Karpas-422 (cell line): ENCODE measurements at regions not wholly inside any gene's neighbourhood (a gene's known extent, or its start where the extent isn't known, plus 50 kb on each side); places are given as distances from the start of the nearest gene placed in this dataset.
"Not testable (repeated sequence)": the region's sequence is repeated elsewhere in the genome, so short reads cannot be mapped to it uniquely, and the experiment has no call there.

Experiments
- DNase-seq: peaks from one replicate; pipeline ENCODE4 v3.0.0-alpha.2; 2015
- H2AFZ ChIP-seq: fragments of 200-600 bp; sonication (generic); 2 replicates; pipeline ENCODE4 v1.6.1; 2014; ENCODE audit warnings: antibody characterized with exemption, low read length, mixed read lengths
- H3K27ac ChIP-seq: fragments of 200-600 bp; sonication (generic); 2 replicates; pipeline ENCODE4 v1.5.1; 2014; ENCODE audit warnings: mild to moderate bottlenecking, low read length, moderate library complexity
- H3K27me3 ChIP-seq: fragments of 200-600 bp; sonication (generic); 2 replicates; pipeline ENCODE4 v1.6.1; 2014; ENCODE audit warnings: low read length, mixed read lengths
- H3K36me3 ChIP-seq: fragments of 200-600 bp; sonication (generic); 2 replicates; pipeline ENCODE4 v1.6.1; 2014; ENCODE audit warnings: low read length, mixed read lengths; ENCODE audit not compliant: insufficient read depth
- H3K4me1 ChIP-seq: fragments of 200-600 bp; sonication (generic); 2 replicates; pipeline ENCODE4 v1.6.1; 2014; ENCODE audit warnings: mild to moderate bottlenecking, low read length, mixed read lengths
- H3K4me2 ChIP-seq: fragments of 200-600 bp; sonication (generic); 2 replicates; pipeline ENCODE4 v1.6.1; 2014; ENCODE audit warnings: low read length, low read depth, mild to moderate bottlenecking; ENCODE audit not compliant: poor library complexity, severe bottlenecking
- H3K4me3 ChIP-seq: fragments of 200-600 bp; sonication (generic); 2 replicates; pipeline ENCODE4 v1.5.1; 2014; ENCODE audit warnings: mild to moderate bottlenecking, antibody characterized with exemption, low read length, mixed read lengths
- H3K79me2 ChIP-seq: fragments of 200-600 bp; sonication (generic); 2 replicates; pipeline ENCODE4 v1.6.1; 2014; ENCODE audit warnings: mild to moderate bottlenecking, low read length, mixed read lengths
- H3K9ac ChIP-seq: fragments of 200-600 bp; sonication (generic); 2 replicates; pipeline ENCODE4 v1.6.0; 2014; ENCODE audit warnings: low read length
- H3K9me2 ChIP-seq: fragments of 200-600 bp; sonication (generic), shearing (Covaris generic); replicated peaks from 2 replicates; pipeline ENCODE4 v1.6.0; 2014; ENCODE audit warnings: mild to moderate bottlenecking, low read length, moderate library complexity; ENCODE audit not compliant: insufficient read depth
- H3K9me3 ChIP-seq: fragments of 300-700, 200-600 bp; sonication (generic); 2 replicates; pipeline ENCODE4 v1.6.1; 2014; ENCODE audit warnings: low read length, mixed read lengths
- H4K20me1 ChIP-seq: fragments of 200-600 bp; sonication (generic); 2 replicates; pipeline ENCODE4 v1.6.1; 2014; ENCODE audit warnings: mild to moderate bottlenecking, antibody characterized with exemption, low read length, low read depth; ENCODE audit not compliant: insufficient read depth

GRCh38 chr3:198157231-198157868 is 197.3 kb downstream of the LMLN start:
- not testable (repeated sequence) for H3K4me2 ChIP-seq, H3K4me3 ChIP-seq, H3K9me2 ChIP-seq, H3K36me3 ChIP-seq, DNase-seq, H3K27me3 ChIP-seq, H2AFZ ChIP-seq, H3K9ac ChIP-seq, H3K79me2 ChIP-seq, H3K9me3 ChIP-seq, H3K4me1 ChIP-seq, H3K27ac ChIP-seq, H4K20me1 ChIP-seq

- not testable (repeated sequence) for H3K36me3 ChIP-seq, H3K9me3 ChIP-seq, H3K4me1 ChIP-seq, H3K27ac ChIP-seq, H3K4me2 ChIP-seq, H2AFZ ChIP-seq, H4K20me1 ChIP-seq, H3K9ac ChIP-seq, H3K79me2 ChIP-seq, H3K4me3 ChIP-seq, H3K27me3 ChIP-seq, DNase-seq, H3K9me2 ChIP-seq
Observed at GRCh38 chr3:198158007-198158406, 198.0 kb downstream of the LMLN start.

- 0 out of 2 replicates have a peak overlapping the region, but pooled peaks have one; percentile 48 for H2AFZ ChIP-seq
- H3K79me2 ChIP-seq = not testable (repeated sequence)
Observed at GRCh38 chr3:198167339-198168039, 207.5 kb downstream of the LMLN start.

GRCh38 chr3:198170781-198171180 is 210.8 kb downstream of the LMLN start:
- not testable (repeated sequence) for H3K4me2 ChIP-seq, H3K9ac ChIP-seq, H3K4me1 ChIP-seq, H2AFZ ChIP-seq, H3K9me3 ChIP-seq, H3K9me2 ChIP-seq, H3K36me3 ChIP-seq, H3K27me3 ChIP-seq, H3K4me3 ChIP-seq, H4K20me1 ChIP-seq, H3K79me2 ChIP-seq, H3K27ac ChIP-seq
- peak; percentile 14 for DNase-seq

More at GRCh38 chr3:198167339-198168039, 207.5 kb downstream of the LMLN start:
- H3K4me3 ChIP-seq, H4K20me1 ChIP-seq, H3K36me3 ChIP-seq, H3K9me2 ChIP-seq, H3K9me3 ChIP-seq, H3K4me1 ChIP-seq, H3K9ac ChIP-seq, H3K4me2 ChIP-seq, H3K27ac ChIP-seq, H3K27me3 ChIP-seq: not testable (repeated sequence)
- peak; percentile 68 for DNase-seq

GRCh38 chr3:198173080-198173479 is 213.1 kb downstream of the LMLN start:
- H3K27ac ChIP-seq, H2AFZ ChIP-seq, H3K9me3 ChIP-seq, DNase-seq, H3K27me3 ChIP-seq, H3K79me2 ChIP-seq, H3K4me1 ChIP-seq, H4K20me1 ChIP-seq, H3K4me3 ChIP-seq, H3K36me3 ChIP-seq, H3K9me2 ChIP-seq, H3K4me2 ChIP-seq, H3K9ac ChIP-seq: not testable (repeated sequence)

GRCh38 chr3:198173929-198174574 is 214.0 kb downstream of the LMLN start:
- H3K4me3 ChIP-seq, H3K36me3 ChIP-seq, H2AFZ ChIP-seq, H3K9ac ChIP-seq, H3K79me2 ChIP-seq, H3K9me3 ChIP-seq, H3K4me1 ChIP-seq, H3K4me2 ChIP-seq, H4K20me1 ChIP-seq, H3K27ac ChIP-seq, H3K9me2 ChIP-seq, H3K27me3 ChIP-seq: not testable (repeated sequence)
- peak; percentile 11 for DNase-seq
